IMR-90 (cell line): ENCODE measurements at regions not wholly inside any gene's neighbourhood (a gene's known extent, or its start where the extent isn't known, plus 50 kb on each side); places are given as distances from the start of the nearest gene placed in this dataset.

Experiments used
- ATAC-seq: fragments of 200-7000 bp; cut with Tn5 transposase; 2 replicates; pipeline ENCODE4 v1.9.1; 2020; ENCODE audit warnings: low read depth, mild to moderate bottlenecking, moderate library complexity
- BruUV-seq: library from RNA; stranded (reverse); fragments of 400-500 nt; replicated peaks from 2 replicates; lab custom pipeline; 2021; lab: Mats Ljungman, UMichigan
- CTCF ChIA-PET: fragments of 300-600 bp; formaldehyde crosslinking; extraction: SDS; loops from one replicate; lab custom pipeline; 2021; ENCODE audit warnings: antibody characterized with exemption; lab: Yijun Ruan, JAX
- POLR2A ChIA-PET: fragments of 300-600 bp; sonication (Branson Sonifier 250); formaldehyde crosslinking; loops from one replicate; lab custom pipeline; 2022; ENCODE audit warnings: antibody characterized with exemption; ENCODE audit not compliant: unreplicated experiment; lab: Charles Lee
- DNase-seq: peaks from one replicate; pipeline ENCODE4 v3.0.0; 2013
- H2AFZ ChIP-seq: replicated peaks from 2 replicates; pipeline ENCODE3; 2013; ENCODE audit warnings: low read length, mild to moderate bottlenecking; ENCODE audit not compliant: poor library complexity
- H2AK5ac ChIP-seq: 2 replicates; pipeline ENCODE4 v1.6.1; 2013; ENCODE audit warnings: low read depth, low read length, inconsistent platforms
- H2AK9ac ChIP-seq: replicated peaks from 2 replicates; pipeline ENCODE3; 2013; ENCODE audit warnings: mild to moderate bottlenecking, low read depth, low read length, moderate library complexity; ENCODE audit not compliant: poor library complexity
- H2BK120ac ChIP-seq: 2 replicates; pipeline ENCODE4 v1.6.1; 2013; ENCODE audit warnings: low read depth, low read length, inconsistent platforms
- H2BK15ac ChIP-seq: 3 replicates; pipeline ENCODE4 v1.6.1; 2013; ENCODE audit warnings: low read depth, low read length, inconsistent platforms
- H2BK20ac ChIP-seq: 2 replicates; pipeline ENCODE4 v1.6.1; 2013; ENCODE audit warnings: low read depth, mild to moderate bottlenecking, inconsistent platforms, low read length, moderate library complexity
- H2BK5ac ChIP-seq: 2 replicates; pipeline ENCODE4 v1.6.1; 2013; ENCODE audit warnings: mild to moderate bottlenecking, low read depth, low read length, inconsistent platforms; ENCODE audit not compliant: poor library complexity, severe bottlenecking
- H3K14ac ChIP-seq: replicated peaks from 2 replicates; pipeline ENCODE4 v1.6.1; 2013; ENCODE audit warnings: low read depth, low read length, inconsistent platforms
- H3K18ac ChIP-seq: 2 replicates; pipeline ENCODE4 v1.6.1; 2013; ENCODE audit warnings: low read depth, low read length, control low read depth
- H3K23ac ChIP-seq: 2 replicates; pipeline ENCODE4 v1.6.1; 2013; ENCODE audit warnings: low read depth, low read length, inconsistent platforms
- H3K27ac ChIP-seq: 2 replicates; pipeline ENCODE4 v1.5.1; 2013; ENCODE audit warnings: mild to moderate bottlenecking, control low read depth, low read length; ENCODE audit not compliant: insufficient read depth
- H3K27me3 ChIP-seq: 2 replicates; pipeline ENCODE4 v1.6.1; 2013; ENCODE audit warnings: low read length; ENCODE audit not compliant: control insufficient read depth, insufficient read depth
- H3K36me3 ChIP-seq: 2 replicates; pipeline ENCODE4 v1.6.1; 2013; ENCODE audit warnings: low read length, mixed read lengths; ENCODE audit not compliant: control insufficient read depth, insufficient read depth
- H3K4ac ChIP-seq: 2 replicates; pipeline ENCODE4 v1.6.1; 2013; ENCODE audit warnings: low read depth, low read length, inconsistent platforms
- H3K4me1 ChIP-seq: 2 replicates; pipeline ENCODE4 v1.6.1; 2013; ENCODE audit warnings: low read length, mixed read lengths; ENCODE audit not compliant: control insufficient read depth, insufficient read depth
- H3K4me2 ChIP-seq: 2 replicates; pipeline ENCODE4 v1.6.1; 2013; ENCODE audit warnings: low read depth, mild to moderate bottlenecking, control low read depth, low read length, moderate library complexity
- H3K4me3 ChIP-seq: 2 replicates; pipeline ENCODE4 v1.5.1; 2013; ENCODE audit warnings: low read depth, mild to moderate bottlenecking, control low read depth, low read length, moderate library complexity; ENCODE audit not compliant: insufficient read depth
- H3K56ac ChIP-seq: 2 replicates; pipeline ENCODE4 v1.6.1; 2013; ENCODE audit warnings: low read length, inconsistent platforms; ENCODE audit not compliant: insufficient read depth; ENCODE audit errors: extremely low read depth
- H3K79me1 ChIP-seq, 2 experiments: 2 replicates each; pipeline ENCODE4 v1.6.1; 2013; ENCODE audit warnings: low read length in 2 of 2, inconsistent platforms in 1 of 2, low read depth in 1 of 2
- H3K9ac ChIP-seq: 2 replicates; pipeline ENCODE4 v1.6.1; 2013; ENCODE audit warnings: low read depth, low read length, control low read depth
- H3K9me1 ChIP-seq: 2 replicates; pipeline ENCODE4 v1.6.1; 2013; ENCODE audit warnings: low read length, inconsistent platforms; ENCODE audit not compliant: insufficient read depth
- H3K9me3 ChIP-seq: 2 replicates; pipeline ENCODE4 v1.6.1; 2013; ENCODE audit warnings: low read length; ENCODE audit not compliant: control insufficient read depth, insufficient read depth
- H4K20me1 ChIP-seq: 2 replicates; pipeline ENCODE4 v1.6.1; 2013; ENCODE audit warnings: low read length, inconsistent platforms; ENCODE audit not compliant: insufficient read depth
- H4K5ac ChIP-seq: 2 replicates; pipeline ENCODE4 v1.6.1; 2013; ENCODE audit warnings: mild to moderate bottlenecking, low read depth, low read length, control low read depth
- H4K8ac ChIP-seq, 2 experiments: 2 replicates each; pipeline ENCODE4 v1.6.1; 2013; ENCODE audit warnings: low read depth in 2 of 2, low read length in 2 of 2, control low read depth in 1 of 2, inconsistent platforms in 1 of 2
- H4K91ac ChIP-seq: 2 replicates; pipeline ENCODE4 v1.6.1; 2013; ENCODE audit warnings: low read depth, low read length, inconsistent platforms; ENCODE audit not compliant: insufficient read depth
- BHLHE40 ChIP-seq: fragments of 150-350 bp; IDR thresholded peaks from 2 replicates; pipeline ENCODE4 v1.6.1; 2016; ENCODE audit warnings: mild to moderate bottlenecking, low read depth, low read length
- CEBPB ChIP-seq: IDR thresholded peaks from 2 replicates; pipeline ENCODE4 v1.6.1; 2012; ENCODE audit warnings: low read depth, low read length, improper control_type of control experiment
- CHD1 ChIP-seq: IDR thresholded peaks from 2 replicates; pipeline ENCODE4 v1.6.1; 2012; ENCODE audit warnings: low read depth, low read length, improper control_type of control experiment
- CTCF ChIP-seq: conservative IDR thresholded peaks from 2 replicates; pipeline ENCODE4 v1.5.1; 2012; ENCODE audit warnings: mild to moderate bottlenecking, low read depth, low read length, improper control_type of control experiment
- ELK1 ChIP-seq: fragments of 150-350 bp; IDR thresholded peaks from 2 replicates; pipeline ENCODE4 v1.6.1; 2016; ENCODE audit warnings: low read depth, mild to moderate bottlenecking, low read length, moderate library complexity, borderline replicate concordance
- FOS ChIP-seq: fragments of 150-350 bp; IDR thresholded peaks from 2 replicates; pipeline ENCODE4 v1.6.1; 2016; ENCODE audit warnings: low read depth, low read length
- MAFK ChIP-seq: IDR thresholded peaks from 2 replicates; pipeline ENCODE4 v1.6.1; 2012; ENCODE audit warnings: low read depth, low read length, improper control_type of control experiment
- MAZ ChIP-seq: IDR thresholded peaks from 2 replicates; pipeline ENCODE4 v1.6.1; 2012; ENCODE audit warnings: low read depth, mild to moderate bottlenecking, low read length, improper control_type of control experiment, moderate library complexity, borderline replicate concordance
- MXI1 ChIP-seq: IDR thresholded peaks from 2 replicates; pipeline ENCODE4 v1.6.1; 2012; ENCODE audit warnings: low read depth, mild to moderate bottlenecking, low read length, moderate library complexity, borderline replicate concordance
- NFE2L2 ChIP-seq: fragments of 150-350 bp; IDR thresholded peaks from 2 replicates; pipeline ENCODE4 v1.6.1; 2016; ENCODE audit warnings: low read depth, mild to moderate bottlenecking, low read length
- POLR2A ChIP-seq: IDR thresholded peaks from 2 replicates; pipeline ENCODE4 v1.6.1; 2012; ENCODE audit warnings: mild to moderate bottlenecking, low read depth, low read length
- RAD21 ChIP-seq: IDR thresholded peaks from 2 replicates; pipeline ENCODE4 v1.6.1; 2012; ENCODE audit warnings: low read length, improper control_type of control experiment
- RCOR1 ChIP-seq: IDR thresholded peaks from 2 replicates; pipeline ENCODE4 v1.6.1; 2012; ENCODE audit warnings: mild to moderate bottlenecking, low read length, improper control_type of control experiment; ENCODE audit not compliant: insufficient replicate concordance
- RFX5 ChIP-seq: IDR thresholded peaks from 2 replicates; pipeline ENCODE4 v1.8.0; 2012; ENCODE audit warnings: low read depth, mild to moderate bottlenecking, low read length, moderate library complexity
- USF2 ChIP-seq: fragments of 150-350 bp; IDR thresholded peaks from 2 replicates; pipeline ENCODE4 v1.6.1; 2017; ENCODE audit warnings: mild to moderate bottlenecking, antibody characterized with exemption, low read length, low read depth
- WGBS, 2 experiments: methylation state at CpG; one replicate each; pipeline versions ENCODE4 v1.1.5 to v1.1.7; 2013; ENCODE audit warnings: missing lambda C conversion rate in 2 of 2; ENCODE audit not compliant: insufficient read length in 1 of 2; ENCODE audit errors: extremely low coverage in 2 of 2; 5-methylcytosine and 5-hydroxymethylcytosine counted together
- dilution Hi-C: fragments of 300-500 bp; cut with HindIII; formaldehyde crosslinking; loops from one replicate; pipeline ENCODE4 v1.14.3; 2018; ENCODE audit warnings: low sequenced_read_pairs; ENCODE audit not compliant: unreplicated experiment
- in situ Hi-C: fragments of 300-500 bp; cut with MboI; formaldehyde crosslinking; loops from 3 replicates; pipeline ENCODE4 v1.14.3; 2019; ENCODE audit warnings: low sequenced_read_pairs, inconsistent platforms, mixed read lengths
- intact Hi-C: fragments of 100-400 bp; cut with micrococcal nuclease; formaldehyde crosslinking; loops from 2 replicates; pipeline ENCODE4 v1.10.0; 2022

- Histone ChIP-seq H3K27me3 (no peaks in the 10 kb centered on the region), H4K91ac (no peak overlapping the region), H3K9me1 (no peaks in the 10 kb centered on the region), H3K9ac (no peak overlapping the region), H2BK15ac (no peak overlapping the region), H3K18ac (no peak overlapping the region), H3K4me2 (no peak overlapping the region), H2BK20ac (no peak overlapping the region), H3K4me3 (no peak overlapping the region), H2AFZ (no peak overlapping the region), H3K4me1 (no peaks in the 10 kb centered on the region), H3K27ac (no peak overlapping the region), H4K5ac (no peak overlapping the region), H3K36me3 (no peaks in the 10 kb centered on the region), H4K20me1 (no peaks in the 10 kb centered on the region), H2BK120ac (no peak overlapping the region), H2BK5ac (no peak overlapping the region), H2AK5ac (no peak overlapping the region), H3K23ac (no peak overlapping the region), H4K8ac (no peak overlapping the region), H3K9me3 (no peaks in the 10 kb centered on the region), H3K4ac (no peak overlapping the region), H3K79me1 (no peaks in the 10 kb centered on the region), H2AK9ac (no peak overlapping the region), H3K14ac (no peak overlapping the region), H3K56ac (no peak overlapping the region)
- BruUV-seq, result no TSS peak
- DNase-seq (no peak), ATAC-seq (0 out of 2 replicates have a peak, but pooled peaks have one; percentile 14)
- ChIA-PET POLR2A (no interaction called here), CTCF (no interaction called here)
- TF ChIP-seq CHD1 (no peak), NFE2L2 (no peak), MAFK (no peak), BHLHE40 (no peak), FOS (no peak), RCOR1 (no peak), MXI1 (no peak), CEBPB (no peak), POLR2A (no peak), CTCF (no peak), USF2 (no peak), MAZ (no peak), ELK1 (no peak), RFX5 (no peak), RAD21 (no peak)
- dilution Hi-C loops, result no loop called here
- in situ Hi-C loops, result no loop called here
- 77% methylated on average over 7 of the region's 10 CpGs; no CpG with 5 or more reads in 1 of the 2 experiments for WGBS, 2 experiments
- intact Hi-C loops, result no loop called here
Observed at GRCh38 chr12:115840159-115840558, 437.3 kb downstream of the MED13L start.
